ENCODE measurements at regions not wholly inside any gene's neighbourhood (a gene's known extent, or its start where the extent isn't known, plus 50 kb on each side); places are given as distances from the start of the nearest gene placed in this dataset.

GRCh38 chr4:153989505-153989904 is 200.6 kb upstream of the SFRP2 start:
- no peak for DNase-seq (ENCODE audit: low read depth)
- TF ChIP-seq CTCF (IDR thresholded peaks at IDR 0.05; ENCODE audit: low read depth, low read length), result no peak
- H3K4me3 ChIP-seq (ENCODE audit: low read depth, low read length), result no peak overlapping the region

DNA sequence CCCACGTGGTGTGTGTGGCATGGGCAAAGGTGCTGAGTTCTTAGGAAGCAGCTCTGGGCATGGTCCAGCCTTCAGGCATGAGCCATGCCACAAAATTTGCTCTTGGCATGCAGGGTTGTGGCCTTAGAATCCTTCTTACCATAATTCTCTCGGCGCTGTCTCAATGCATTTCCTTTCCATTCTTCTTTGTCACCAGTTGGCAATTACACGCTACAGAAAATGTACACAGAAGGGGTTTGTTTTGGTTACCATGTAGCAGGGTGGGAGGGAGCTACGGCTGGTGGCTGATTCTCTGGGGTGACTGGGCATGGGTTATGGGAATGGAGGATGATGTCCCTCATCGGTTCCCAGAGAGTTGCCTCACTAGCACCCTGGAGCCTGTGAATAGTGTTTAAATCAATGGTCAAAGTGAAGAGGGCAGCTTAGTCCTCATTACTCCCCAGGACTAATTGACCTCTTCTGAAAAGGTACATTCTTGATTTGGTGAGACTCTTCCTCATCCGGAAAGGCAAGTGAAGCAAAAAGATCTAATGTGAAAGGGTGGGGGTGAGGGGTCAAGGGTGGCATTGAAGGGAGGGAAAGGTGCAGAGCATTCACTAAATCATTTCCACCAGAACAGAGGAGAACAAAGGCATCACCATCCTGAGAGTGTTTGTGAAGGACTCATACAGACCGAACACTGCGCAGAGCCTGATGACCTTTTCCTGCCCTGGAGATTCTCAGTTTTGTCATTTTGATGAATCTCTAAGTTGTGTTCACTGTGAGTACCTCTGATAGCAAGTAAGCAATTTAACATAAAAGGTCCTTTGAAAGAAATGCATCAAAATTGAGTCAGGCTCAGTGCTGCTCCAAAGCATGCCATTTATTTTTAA is 199.8 kb upstream of the SFRP2 start:
- TF ChIP-seq MYC (IDR thresholded peaks at IDR 0.05; ENCODE audit: low read depth, low read length) (no peak), CTCF (IDR thresholded peaks at IDR 0.05; ENCODE audit: low read depth, low read length) (no peak), POLR2A (IDR thresholded peaks at IDR 0.05; ENCODE audit: extremely low read depth, insufficient read length) (no peak)
- TF ChIP-seq, protein P1, sequence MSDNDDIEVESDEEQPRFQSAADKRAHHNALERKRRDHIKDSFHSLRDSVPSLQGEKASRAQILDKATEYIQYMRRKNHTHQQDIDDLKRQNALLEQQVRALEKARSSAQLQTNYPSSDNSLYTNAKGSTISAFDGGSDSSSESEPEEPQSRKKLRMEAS (IDR thresholded peaks at IDR 0.05; ENCODE audit: low read depth, low read length), result no peak
- no peak for DNase-seq (ENCODE audit: low read depth)
- no peak overlapping the region for H3K4me3 ChIP-seq (ENCODE audit: low read depth, low read length)

- no peak for DNase-seq (ENCODE audit: low read depth)
- no peak overlapping the region for H3K4me3 ChIP-seq (ENCODE audit: low read depth, low read length)
- no peak for TF ChIP-seq MYC (IDR thresholded peaks at IDR 0.05; ENCODE audit: low read depth, low read length)
- TF ChIP-seq, protein P1 (IDR thresholded peaks at IDR 0.05; ENCODE audit: low read depth, low read length), result no peak
- no peak for TF ChIP-seq POLR2A (IDR thresholded peaks at IDR 0.05; ENCODE audit: extremely low read depth, insufficient read length)
- TF ChIP-seq CTCF (IDR thresholded peaks at IDR 0.05; ENCODE audit: low read depth, low read length), result no peak
Measured at GRCh38 chr4:153987291-153987690, 198.4 kb upstream of the SFRP2 start.

DNA sequence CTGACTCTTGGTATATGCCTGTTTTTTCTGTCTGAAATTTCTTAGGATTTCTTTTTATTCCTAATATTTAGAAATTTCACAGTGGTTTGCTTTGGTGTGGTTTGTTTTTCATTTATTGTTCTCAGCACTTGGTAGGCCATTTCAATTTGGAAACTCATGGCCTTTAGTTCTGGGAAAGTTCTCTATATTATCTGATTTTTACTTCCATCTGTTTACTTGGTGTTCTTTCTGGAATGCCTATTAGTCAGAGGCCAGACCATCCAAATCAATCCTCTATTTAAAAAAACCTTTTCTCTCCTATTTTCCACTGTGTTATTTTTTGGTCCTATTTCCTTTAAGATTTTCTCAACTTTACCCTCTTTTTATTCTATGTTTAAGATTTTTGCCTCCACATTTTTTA is 188.1 kb upstream of the SFRP2 start:
- H3K4me3 ChIP-seq (ENCODE audit: low read depth, low read length), result no peak overlapping the region
- no peak for DNase-seq (ENCODE audit: low read depth)
- TF ChIP-seq MYC (IDR thresholded peaks at IDR 0.05; ENCODE audit: low read depth, low read length) (no peak), CTCF (IDR thresholded peaks at IDR 0.05; ENCODE audit: low read depth, low read length) (no peak), POLR2A (IDR thresholded peaks at IDR 0.05; ENCODE audit: extremely low read depth, insufficient read length) (no peak)
- TF ChIP-seq, protein P1 (IDR thresholded peaks at IDR 0.05; ENCODE audit: low read depth, low read length), result no peak

- no peak for TF ChIP-seq MYC (IDR thresholded peaks at IDR 0.05; ENCODE audit: low read depth, low read length)
- TF ChIP-seq, protein P1 (IDR thresholded peaks at IDR 0.05; ENCODE audit: low read depth, low read length), result no peak
- TF ChIP-seq CTCF (IDR thresholded peaks at IDR 0.05; ENCODE audit: low read depth, low read length), result no peak
- TF ChIP-seq POLR2A (IDR thresholded peaks at IDR 0.05; ENCODE audit: extremely low read depth, insufficient read length), result no peak
- no peak for DNase-seq (ENCODE audit: low read depth)
- no peak overlapping the region for H3K4me3 ChIP-seq (ENCODE audit: low read depth, low read length)
Measured at GRCh38 chr4:153974452-153974851, 185.6 kb upstream of the SFRP2 start.

All from NB4 (cell line).